GM18867 (cell line): ENCODE measurements at regions not wholly inside any gene's neighbourhood (a gene's known extent, or its start where the extent isn't known, plus 50 kb on each side); places are given as distances from the start of the nearest gene placed in this dataset.

ENCODE experiments used
- ATAC-seq: cut with Tn5 transposase; IDR thresholded peaks from one replicate; pipeline ENCODE4 v1.9.1; 2021; ENCODE audit warnings: mild to moderate bottlenecking, moderate library complexity; ENCODE audit not compliant: unreplicated experiment

DNA sequence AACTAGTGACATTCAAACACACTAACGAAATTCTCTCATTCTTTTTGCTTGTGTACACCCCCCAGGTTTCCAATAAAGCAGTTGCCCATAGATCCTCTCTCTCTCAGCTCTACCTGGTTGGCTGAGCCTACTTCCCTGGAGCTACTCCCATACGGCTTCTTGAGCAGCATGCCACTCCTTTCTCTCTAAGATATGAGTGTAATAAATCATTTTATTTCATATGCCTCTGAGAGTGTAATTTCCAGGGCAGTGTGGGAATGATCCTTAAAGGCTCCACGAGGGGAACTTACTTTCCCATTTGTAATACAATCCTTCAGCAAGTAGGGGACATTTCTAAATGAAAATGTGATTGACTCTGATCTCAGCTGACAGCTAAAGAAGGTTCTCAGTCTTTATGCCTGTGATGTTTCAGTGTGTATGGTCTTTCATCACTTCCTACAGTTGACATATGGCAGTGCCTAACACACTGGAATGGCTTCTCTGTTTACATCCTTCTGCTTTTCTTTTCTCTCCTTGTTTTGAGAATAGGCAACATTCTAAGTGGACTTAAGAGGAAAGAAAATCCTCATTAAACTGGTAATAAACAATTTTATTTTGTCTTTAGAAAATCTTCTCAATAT is 1194.3 kb upstream of the CDH8 start:
- ATAC-seq, result no peak

GRCh38 chr16:63228259-63228658 is 1192.0 kb upstream of the CDH8 start:
- no peak for ATAC-seq

- ATAC-seq, result no peak
Measured at GRCh38 chr16:63223851-63224250, 1187.6 kb upstream of the CDH8 start.

DNA sequence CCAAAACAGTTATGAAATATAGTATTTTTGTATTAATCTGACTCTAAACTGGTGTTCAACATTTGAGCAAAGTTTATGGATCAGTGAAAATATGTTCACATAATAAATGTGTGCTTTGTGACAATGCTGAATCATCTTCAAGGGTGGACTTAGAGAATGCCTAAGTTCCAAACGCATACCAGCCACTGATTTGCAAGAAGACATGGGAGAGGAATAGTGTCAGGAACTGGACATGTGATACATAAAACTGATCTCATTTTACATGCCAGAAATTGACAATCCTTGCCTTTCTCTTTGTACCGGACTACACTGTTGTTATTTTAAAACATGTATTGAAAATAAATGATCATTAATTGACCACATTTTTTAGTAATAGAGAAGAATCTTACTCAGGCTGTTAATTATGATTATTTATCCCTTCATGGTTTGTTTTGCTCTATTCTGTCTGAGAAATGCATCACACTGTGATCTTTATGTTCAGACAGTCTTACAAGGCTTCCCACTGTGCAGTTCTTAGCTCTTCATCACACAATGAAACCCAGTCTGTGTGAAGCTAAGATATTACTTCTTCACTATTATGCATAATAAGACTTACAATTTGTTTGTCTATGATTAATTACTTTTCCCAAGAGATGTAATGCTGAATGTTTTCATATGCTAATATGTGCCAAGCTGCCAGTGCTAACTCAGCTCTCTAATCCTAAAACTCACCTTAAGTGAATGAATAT is 1180.6 kb upstream of the CDH8 start:
- ATAC-seq, result no peak

GRCh38 chr16:63201851-63202250 is 1165.6 kb upstream of the CDH8 start:
- ATAC-seq, result no peak

GRCh38 chr16:63200940-63201339 is 1164.7 kb upstream of the CDH8 start:
- no peak for ATAC-seq

- ATAC-seq, result no peak
Measured at GRCh38 chr16:63195336-63195735, 1159.1 kb upstream of the CDH8 start.

GRCh38 chr16:63192980-63193379 is 1156.7 kb upstream of the CDH8 start:
- no peak for ATAC-seq

DNA sequence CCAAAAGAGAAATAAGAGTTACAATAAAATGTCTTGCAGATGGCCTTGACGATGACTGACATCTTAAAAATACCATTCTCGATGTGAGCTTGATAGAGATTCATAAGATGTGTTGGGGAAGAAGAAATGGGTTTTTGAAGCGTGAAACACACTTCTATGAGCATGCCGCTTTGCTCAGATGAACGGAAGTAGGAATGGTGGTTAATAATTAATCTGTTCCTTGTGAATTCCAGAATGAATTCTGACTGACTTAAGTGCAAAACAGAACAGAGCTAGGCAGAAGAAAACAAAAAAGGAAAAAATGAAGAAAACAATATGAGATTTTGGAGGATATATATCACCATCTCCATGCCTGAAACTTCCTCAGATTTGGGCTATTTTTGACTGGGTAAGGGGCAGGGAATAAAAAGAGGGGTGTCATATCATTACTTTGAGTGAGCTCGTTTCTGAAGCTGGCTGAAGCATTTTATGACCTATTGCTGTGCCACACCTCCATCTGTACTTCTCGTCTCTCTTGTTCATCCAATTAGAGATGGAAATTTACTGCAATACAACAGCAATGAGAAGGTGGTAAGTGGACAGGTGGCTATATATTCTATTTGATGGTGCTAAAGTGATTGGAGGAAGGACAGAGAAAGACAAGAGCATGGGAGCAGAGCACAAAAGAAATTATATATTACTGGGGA is 1152.0 kb upstream of the CDH8 start:
- ATAC-seq, result no peak

- no peak for ATAC-seq
Measured at GRCh38 chr16:63187638-63188037, 1151.4 kb upstream of the CDH8 start.

- no peak for ATAC-seq
Measured at GRCh38 chr16:63185235-63185780, 1149.1 kb upstream of the CDH8 start.

- ATAC-seq, result no peak
Measured at GRCh38 chr16:63183743-63184142, 1147.5 kb upstream of the CDH8 start.

DNA sequence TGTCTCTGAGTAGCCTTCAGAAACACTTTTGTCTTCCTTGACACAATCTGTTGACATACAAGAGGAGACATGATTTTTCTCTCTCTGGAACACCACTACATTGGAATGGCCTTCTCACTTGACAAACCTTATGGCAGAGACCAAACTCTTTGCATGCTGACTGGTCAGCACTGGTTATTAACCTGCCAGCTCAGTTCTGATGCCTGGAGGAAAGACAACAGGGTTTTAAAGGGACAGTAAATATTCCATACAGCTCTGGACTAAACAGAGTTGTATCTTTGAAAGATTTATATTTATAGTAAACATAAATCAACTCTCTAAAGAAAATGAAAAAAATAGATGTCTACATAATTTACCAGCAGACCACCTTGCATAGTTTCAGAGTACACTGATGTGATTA is 1139.1 kb upstream of the CDH8 start:
- ATAC-seq, result no peak

DNA sequence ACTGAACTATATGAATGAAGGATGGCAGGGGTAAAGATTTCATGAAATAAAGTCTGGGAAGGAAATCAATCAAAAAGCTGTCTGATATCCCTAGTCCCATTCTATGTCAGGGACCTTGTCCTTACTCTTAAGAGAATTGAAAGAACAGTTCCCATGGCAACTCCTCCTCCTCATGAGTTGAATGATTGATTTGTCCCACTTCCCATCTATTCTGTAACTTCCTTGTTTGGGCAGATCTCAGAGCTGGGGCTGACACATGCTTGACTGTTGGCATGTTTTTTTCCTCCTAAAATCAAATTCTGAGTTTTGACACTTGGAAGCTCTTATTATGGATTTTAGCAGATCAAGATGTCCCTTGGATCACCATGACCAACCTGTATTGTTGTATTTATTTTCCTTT is 1138.6 kb upstream of the CDH8 start:
- no peak for ATAC-seq

DNA sequence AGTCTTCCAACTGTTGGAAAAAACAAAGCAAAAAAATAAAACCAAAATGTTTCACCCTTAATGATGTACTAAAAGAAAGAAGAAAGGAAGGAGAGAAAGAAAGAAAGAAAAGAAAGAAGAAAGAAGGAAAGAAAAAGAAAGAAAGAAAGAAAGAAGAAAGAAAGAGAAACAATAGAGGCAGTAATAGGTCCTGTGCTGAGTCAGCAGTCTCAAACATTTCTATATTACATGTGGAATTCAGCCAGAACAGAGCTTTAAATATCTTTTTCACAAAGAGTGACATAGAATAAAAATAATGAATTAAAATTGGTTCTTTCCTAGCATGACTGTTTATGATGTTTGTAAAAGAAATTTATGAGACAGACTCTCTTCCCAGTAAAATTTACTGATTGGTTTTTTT is 1135.3 kb upstream of the CDH8 start:
- ATAC-seq, result no peak

DNA sequence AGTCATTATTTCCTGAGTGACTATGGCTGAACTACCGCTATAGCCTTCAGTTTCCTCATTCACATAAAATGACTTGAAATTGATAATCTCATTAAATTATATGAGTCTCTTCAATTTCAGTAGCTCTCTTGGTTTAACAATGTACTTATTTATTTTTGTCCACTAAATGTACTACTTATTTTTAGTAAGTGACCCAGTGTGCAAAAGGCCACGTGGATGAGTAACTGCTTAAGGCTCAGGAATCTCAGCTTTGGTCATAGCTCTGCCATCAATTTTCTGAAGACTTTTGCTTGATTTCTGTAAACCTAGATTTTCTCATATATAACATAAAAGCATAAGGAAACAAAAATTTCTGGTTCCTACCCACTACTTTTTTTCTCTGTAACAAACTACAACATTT is 1132.9 kb upstream of the CDH8 start:
- ATAC-seq, result no peak

- no peak for ATAC-seq
Measured at GRCh38 chr16:63157818-63158217, 1121.6 kb upstream of the CDH8 start.

DNA sequence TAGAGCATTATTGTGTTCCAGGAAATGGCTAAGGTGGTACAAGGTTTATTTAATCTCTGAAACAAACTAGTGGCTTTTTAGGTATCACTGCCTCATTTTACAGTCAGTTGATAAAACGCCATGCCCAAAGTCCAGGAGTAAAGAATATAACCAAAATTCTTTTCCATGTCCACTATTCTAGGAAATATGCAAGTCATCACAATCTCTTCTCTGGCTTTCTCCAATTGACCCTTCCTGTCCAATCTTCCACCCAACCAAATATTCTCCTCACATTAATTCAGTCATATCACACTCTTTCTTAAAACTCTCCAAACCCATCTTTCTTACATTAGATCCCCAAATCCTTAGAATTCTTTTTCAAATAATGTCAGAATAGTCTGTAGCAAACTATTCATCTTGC is 1110.0 kb upstream of the CDH8 start:
- no peak for ATAC-seq

DNA sequence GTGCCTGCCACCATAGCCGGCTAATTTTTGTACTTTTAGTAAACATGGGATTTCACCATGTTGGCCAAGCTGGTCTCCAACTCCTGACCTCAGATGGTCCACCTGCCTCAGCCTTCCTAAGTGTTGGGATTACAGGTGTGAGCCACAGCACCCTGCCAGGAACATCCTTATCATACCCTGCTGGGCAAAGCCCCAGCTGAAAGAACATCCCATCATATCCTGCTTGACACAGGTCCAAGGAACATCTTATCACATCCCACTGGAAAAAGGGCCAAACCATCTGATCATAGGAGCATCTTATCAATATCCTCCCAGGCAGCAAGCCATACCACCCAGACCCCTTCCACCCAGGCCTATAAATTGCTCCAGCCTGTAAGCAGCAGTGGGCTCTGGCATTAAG is 1109.2 kb upstream of the CDH8 start:
- ATAC-seq, result no peak

- ATAC-seq, result no peak
Measured at GRCh38 chr16:63135069-63135468, 1098.8 kb upstream of the CDH8 start.

- ATAC-seq, result no peak
Measured at GRCh38 chr16:63131503-63131902, 1095.3 kb upstream of the CDH8 start.

DNA sequence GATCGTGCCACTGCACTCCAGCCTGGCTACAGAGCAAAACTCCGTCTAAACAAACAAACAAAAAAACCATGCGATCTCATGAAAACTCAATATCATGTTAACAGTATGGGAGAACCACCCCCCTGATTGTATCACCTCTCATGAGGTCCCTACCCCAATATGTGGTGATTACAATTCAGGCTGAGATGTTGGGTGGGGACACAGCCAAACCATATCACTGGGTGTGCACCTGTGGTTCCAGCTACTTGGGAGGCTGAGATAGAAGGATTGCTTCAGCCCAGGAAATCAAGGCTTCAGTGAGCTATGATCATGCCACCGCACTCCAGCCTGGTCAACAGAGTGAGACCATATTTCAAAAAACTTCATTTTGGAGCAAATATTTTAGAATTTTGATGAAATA is 1094.7 kb upstream of the CDH8 start:
- no peak for ATAC-seq
